Gastrocnemius medialis (tissue), 4 donors: ENCODE measurements at regions not wholly inside any gene's neighbourhood (a gene's known extent, or its start where the extent isn't known, plus 50 kb on each side); places are given as distances from the start of the nearest gene placed in this dataset.

Source experiments
- ATAC-seq, 2 donors: fragments of 150-250 bp; one replicate each; pipeline ENCODE4 v1.9.1; 2016
- DNase-seq, 2 donors: peaks; one replicate each; pipeline ENCODE4 v3.0.0-alpha.2; 2019
- H3K27ac ChIP-seq, 4 donors: fragments of 200-600 bp; sonication (generic); 1 replicate in 1 of 4; 2 replicates in 3 of 4; pipeline ENCODE4 v1.5.1; 2016 to 2018; ENCODE audit warnings: mild to moderate bottlenecking in 2 of 4, moderate library complexity in 1 of 4
- H3K27me3 ChIP-seq, 3 donors: fragments of 200-600 bp; sonication (generic) in 2 of 3; 1 replicate in 1 of 3; 2 replicates in 2 of 3; pipeline versions ENCODE4 v1.5.1 to v1.6.0; 2016 to 2019; ENCODE audit warnings: mild to moderate bottlenecking in 1 of 3, moderate library complexity in 1 of 3
- H3K36me3 ChIP-seq, 2 donors: fragments of 200-600 bp; sonication (generic) in 1 of 2; one replicate each; pipeline ENCODE4 v1.5.1; 2017 to 2018
- H3K4me1 ChIP-seq, 2 donors: fragments of 200-600 bp; sonication (generic) in 1 of 2; one replicate each; pipeline ENCODE4 v1.5.1; 2016 to 2017; ENCODE audit warnings: mild to moderate bottlenecking in 2 of 2
- H3K4me3 ChIP-seq, 4 donors: fragments of 200-600 bp; sonication (generic) in 3 of 4; 1 replicate in 1 of 4; 2 replicates in 3 of 4; pipeline ENCODE4 v1.5.1; 2016 to 2019; ENCODE audit warnings: mild to moderate bottlenecking in 2 of 4
- H3K9me3 ChIP-seq, 3 donors: fragments of 200-600 bp; sonication (generic) in 2 of 3; 1 replicate in 1 of 3; 2 replicates in 2 of 3; pipeline ENCODE4 v1.5.1; 2016 to 2019
- CTCF ChIP-seq, 5 experiments: fragments of 450-650 bp in 3 of 5; fragments of 200-600 bp in 2 of 5; sonication (generic) in 2 of 5; IDR thresholded peaks in 4 of 5; conservative IDR thresholded peaks in 1 of 5; 1 replicate in 4 of 5; 2 replicates in 1 of 5; pipeline ENCODE4 v1.5.1; 2016 to 2019; ENCODE audit warnings: antibody characterized with exemption in 5 of 5, mild to moderate bottlenecking in 3 of 5, moderate library complexity in 3 of 5
- POLR2A ChIP-seq, 2 donors: fragments of 450-650 bp; IDR thresholded peaks; one replicate each; pipeline ENCODE4 v1.6.1; 2017; ENCODE audit warnings: antibody characterized with exemption in 2 of 2, mild to moderate bottlenecking in 2 of 2, moderate library complexity in 2 of 2
- in situ Hi-C, 4 donors: fragments of 200-750 bp; cut with MboI; loops; one replicate each; pipeline versions ENCODE4 v1.15.0 to v1.8.0; 2017; ENCODE audit warnings: low sequenced_read_pairs in 4 of 4
- intact Hi-C: fragments of 100-400 bp; cut with DNase I; formaldehyde crosslinking; loops from one replicate; pipeline ENCODE4 v1.15.1; 2023; ENCODE audit warnings: low total_unique reads

DNA sequence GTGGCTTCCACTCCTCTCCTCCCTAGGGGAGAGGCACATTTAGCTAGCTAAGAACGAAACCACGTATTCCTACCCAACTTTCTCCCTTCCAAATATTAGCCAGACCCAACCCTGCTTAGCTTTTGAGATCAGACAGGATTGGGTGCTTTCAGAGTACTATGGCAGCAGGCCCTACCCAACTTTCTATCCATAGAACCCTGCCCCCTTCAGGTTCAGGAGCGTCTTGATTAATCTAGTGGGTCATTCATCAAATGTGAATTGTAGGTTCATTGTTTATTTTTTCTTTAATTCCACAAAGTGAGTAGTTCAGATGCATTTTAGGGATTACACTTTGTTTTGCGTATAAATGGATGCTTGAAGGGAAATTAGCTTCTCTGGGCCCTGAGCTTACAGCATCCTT lies 188.3 kb downstream of the MIB1 start:
- in situ Hi-C loops (no loop called here), intact Hi-C loops (no loop called here)
- Histone ChIP-seq H3K27ac (no peak overlapping the region), H3K4me1 (no peaks in the 10 kb centered on the region), H3K36me3 (no peaks in the 10 kb centered on the region), H3K9me3 (no peaks in the 10 kb centered on the region), H3K4me3 (no peak overlapping the region), H3K27me3 (no peaks in the 10 kb centered on the region)
- DNase-seq (no peak), ATAC-seq (no peak)
- TF ChIP-seq CTCF (IDR thresholded peaks at IDR 0.05 in 4 of 5, conservative IDR thresholded peaks at IDR 0.05 in 1 of 5) (no peak), POLR2A (IDR thresholded peaks at IDR 0.05) (no peak)

DNA sequence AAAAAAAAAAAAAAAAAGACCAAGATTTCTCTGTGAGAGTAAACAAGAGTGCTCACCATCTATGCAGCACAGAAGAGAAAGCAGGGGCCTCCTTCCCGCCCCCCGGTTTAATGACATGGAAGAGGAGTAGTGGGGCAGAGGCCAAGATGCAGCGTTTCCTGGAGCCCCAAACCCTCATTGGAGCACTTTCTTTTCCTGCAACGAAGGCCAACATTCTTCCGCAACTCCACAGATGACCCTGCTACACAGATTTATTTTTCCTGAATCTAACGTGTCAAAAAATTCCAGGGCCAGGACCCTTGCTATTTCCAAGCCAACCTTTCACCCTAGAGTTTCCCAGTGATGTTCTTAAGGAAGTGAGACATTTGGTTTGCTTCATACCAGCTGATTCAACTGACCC lies 189.6 kb downstream of the MIB1 start:
- ATAC-seq (no peak), DNase-seq (no peak)
- in situ Hi-C loops, result no loop called here
- TF ChIP-seq CTCF (IDR thresholded peaks at IDR 0.05 in 4 of 5, conservative IDR thresholded peaks at IDR 0.05 in 1 of 5) (no peak), POLR2A (IDR thresholded peaks at IDR 0.05) (no peak)
- Histone ChIP-seq H3K9me3 (no peaks in the 10 kb centered on the region), H3K36me3 (no peaks in the 10 kb centered on the region), H3K4me3 (no peak overlapping the region), H3K27me3 (no peaks in the 10 kb centered on the region), H3K27ac (no peak overlapping the region), H3K4me1 (no peaks in the 10 kb centered on the region)
- intact Hi-C loops, result no loop called here

DNA sequence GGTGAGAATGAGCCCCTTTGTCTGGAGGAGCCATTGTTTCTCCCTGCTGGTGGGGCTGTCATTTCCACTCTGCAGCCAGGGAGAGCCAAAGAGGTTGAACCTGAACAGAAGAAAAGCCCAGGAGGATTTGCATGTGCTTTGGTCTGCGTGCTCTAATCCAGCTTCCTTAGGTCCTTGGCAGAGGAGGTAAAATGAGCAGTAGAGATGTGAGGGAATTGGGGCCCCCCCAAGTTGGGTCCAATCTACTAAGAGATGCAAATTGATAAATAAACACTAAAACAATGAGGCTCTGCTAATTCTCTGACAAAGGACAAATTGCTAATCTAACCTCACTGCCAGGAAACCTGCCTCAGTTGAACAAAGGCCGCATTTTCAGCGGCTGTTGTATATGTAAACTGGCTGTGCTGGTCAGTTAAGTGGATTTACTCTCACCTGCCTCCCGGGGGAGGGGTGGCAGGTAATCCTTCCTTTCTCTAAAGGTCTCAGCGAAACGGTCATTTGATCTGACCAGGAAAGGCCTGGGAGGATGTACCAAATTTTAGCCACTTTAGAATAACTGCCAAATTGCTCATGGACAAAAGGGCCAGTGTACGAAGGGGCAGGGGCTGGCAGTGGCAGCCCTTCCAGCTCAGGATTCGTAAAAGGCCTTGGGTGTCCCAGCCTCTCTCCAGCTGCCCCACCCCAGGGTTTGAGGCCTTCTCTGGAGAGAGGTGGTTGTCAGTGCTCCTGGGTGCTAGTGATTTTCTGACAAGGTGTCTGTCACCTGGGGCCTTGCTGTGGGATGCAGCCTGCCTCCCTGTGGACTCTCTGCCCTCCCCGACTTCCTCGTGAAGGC lies 193.6 kb downstream of the MIB1 start:
- no peak for TF ChIP-seq POLR2A (IDR thresholded peaks at IDR 0.05)
- TF ChIP-seq CTCF (IDR thresholded peaks at IDR 0.05 in 4 of 5, conservative IDR thresholded peaks at IDR 0.05 in 1 of 5), result no peak
- no peak overlapping the region for H3K4me3 ChIP-seq
- no peaks in the 10 kb centered on the region for H3K36me3 ChIP-seq
- H3K27ac ChIP-seq, result no peak overlapping the region
- no peaks in the 10 kb centered on the region for H3K9me3 ChIP-seq
- in situ Hi-C loops, result no loop called here
- intact Hi-C loops, result no loop called here
- DNase-seq (no peak), ATAC-seq (no peak)
- no peaks in the 10 kb centered on the region for H3K27me3 ChIP-seq
- H3K4me1 ChIP-seq, result no peaks in the 10 kb centered on the region

- TF ChIP-seq POLR2A (IDR thresholded peaks at IDR 0.05), result no peak
- no peak for TF ChIP-seq CTCF (IDR thresholded peaks at IDR 0.05 in 4 of 5, conservative IDR thresholded peaks at IDR 0.05 in 1 of 5)
Measured at GRCh38 chr18:21934766-21935015, 194.1 kb downstream of the MIB1 start.

DNA sequence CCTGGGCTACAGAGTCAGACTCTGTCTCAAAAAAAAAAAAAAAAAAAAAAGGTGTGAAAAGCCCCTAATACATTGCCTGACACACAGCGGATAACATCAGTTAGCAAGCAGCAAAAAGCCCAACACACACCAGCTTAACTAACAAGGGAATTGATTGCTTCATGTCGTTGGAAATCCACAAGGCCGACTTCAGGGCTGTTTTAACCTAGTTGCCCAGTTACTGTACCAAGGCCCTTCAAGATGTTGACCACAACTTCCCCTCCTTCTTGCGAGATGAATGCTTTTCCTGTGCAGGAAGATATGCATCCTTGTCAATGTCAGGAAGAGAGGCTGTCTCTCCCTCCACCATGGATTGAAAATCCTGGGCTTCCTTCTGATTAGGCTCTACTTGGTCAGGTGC lies 202.9 kb downstream of the MIB1 start:
- in situ Hi-C loops (no loop called here), intact Hi-C loops (no loop called here)
- DNase-seq (no peak), ATAC-seq (no peak)
- H3K36me3 ChIP-seq, result no peaks in the 10 kb centered on the region
- H3K27me3 ChIP-seq, result no peaks in the 10 kb centered on the region
- H3K27ac ChIP-seq, result no peak overlapping the region
- H3K4me1 ChIP-seq, result no peaks in the 10 kb centered on the region
- no peaks in the 10 kb centered on the region for H3K9me3 ChIP-seq
- TF ChIP-seq CTCF (IDR thresholded peaks at IDR 0.05 in 4 of 5, conservative IDR thresholded peaks at IDR 0.05 in 1 of 5) (no peak), POLR2A (IDR thresholded peaks at IDR 0.05) (no peak)
- H3K4me3 ChIP-seq, result no peak overlapping the region

More at GRCh38 chr18:21934766-21935015, 194.1 kb downstream of the MIB1 start:
- ATAC-seq, result no peak
- in situ Hi-C loops (no loop called here), intact Hi-C loops (no loop called here)
- no peak for DNase-seq
- no peak overlapping the region for H3K27ac ChIP-seq
- H3K4me1 ChIP-seq, result no peaks in the 10 kb centered on the region
- H3K36me3 ChIP-seq, result no peaks in the 10 kb centered on the region
- H3K4me3 ChIP-seq, result no peak overlapping the region
- no peaks in the 10 kb centered on the region for H3K9me3 ChIP-seq
- H3K27me3 ChIP-seq, result no peaks in the 10 kb centered on the region
